ENCODE measurements at regions not wholly inside any gene's neighbourhood (a gene's known extent, or its start where the extent isn't known, plus 50 kb on each side); places are given as distances from the start of the nearest gene placed in this dataset.

DNA sequence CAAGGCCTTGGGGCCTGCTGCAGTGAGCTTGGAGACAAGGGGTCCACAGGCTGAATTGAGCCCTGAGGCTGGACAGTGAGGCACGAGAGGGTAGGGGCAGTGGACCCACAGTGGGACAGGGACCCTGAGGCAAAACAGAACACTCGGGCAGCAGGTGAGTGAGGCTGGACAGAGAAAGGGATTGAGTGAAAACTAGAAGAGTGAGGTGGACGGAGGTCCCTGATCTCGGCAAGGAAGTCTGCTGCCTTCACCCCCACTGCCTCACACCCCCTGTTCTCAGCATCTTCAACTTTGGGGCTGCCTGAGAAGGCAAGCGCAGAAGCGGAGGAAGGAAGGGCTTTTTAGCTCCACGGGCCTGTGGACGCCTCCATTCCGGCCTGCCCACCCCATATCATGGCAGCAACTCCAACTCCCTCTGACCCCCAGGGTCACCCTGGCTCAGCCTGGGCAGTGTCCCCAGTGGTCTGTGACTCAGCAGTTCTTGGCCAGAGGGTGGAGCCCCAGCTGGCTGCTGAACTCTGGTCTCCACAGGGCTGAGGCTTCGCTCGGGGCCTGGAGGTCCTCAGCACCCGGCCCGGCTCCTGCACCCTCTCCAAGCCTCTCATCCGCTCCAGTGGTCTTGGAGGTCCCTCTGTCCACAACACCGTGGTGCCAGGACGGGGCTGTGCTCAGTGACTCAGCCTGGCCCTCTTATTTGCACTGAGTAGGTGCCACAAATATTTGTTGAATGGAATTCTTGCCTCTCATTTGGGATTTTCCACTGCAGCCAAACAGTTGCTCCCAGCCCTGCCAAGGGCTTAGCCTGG lies 60.0 kb upstream of the EPS8L3 start (continued):
- peak; percentile 88; the same call in 1 of the 2 replicates for TF ChIP-seq ZFP91 (CRISPR knock-in tag; IDR thresholded peaks at IDR 0.05; ENCODE audit: borderline replicate concordance)
- no peak for TF ChIP-seq ZSCAN5A (CRISPR knock-in tag; IDR thresholded peaks at IDR 0.05; ENCODE audit: borderline replicate concordance)
- TF ChIP-seq ZBTB20 (CRISPR knock-in tag; IDR thresholded peaks at IDR 0.05; ENCODE audit: borderline replicate concordance, low read depth) = no peak
- TF ChIP-seq, protein P1, sequence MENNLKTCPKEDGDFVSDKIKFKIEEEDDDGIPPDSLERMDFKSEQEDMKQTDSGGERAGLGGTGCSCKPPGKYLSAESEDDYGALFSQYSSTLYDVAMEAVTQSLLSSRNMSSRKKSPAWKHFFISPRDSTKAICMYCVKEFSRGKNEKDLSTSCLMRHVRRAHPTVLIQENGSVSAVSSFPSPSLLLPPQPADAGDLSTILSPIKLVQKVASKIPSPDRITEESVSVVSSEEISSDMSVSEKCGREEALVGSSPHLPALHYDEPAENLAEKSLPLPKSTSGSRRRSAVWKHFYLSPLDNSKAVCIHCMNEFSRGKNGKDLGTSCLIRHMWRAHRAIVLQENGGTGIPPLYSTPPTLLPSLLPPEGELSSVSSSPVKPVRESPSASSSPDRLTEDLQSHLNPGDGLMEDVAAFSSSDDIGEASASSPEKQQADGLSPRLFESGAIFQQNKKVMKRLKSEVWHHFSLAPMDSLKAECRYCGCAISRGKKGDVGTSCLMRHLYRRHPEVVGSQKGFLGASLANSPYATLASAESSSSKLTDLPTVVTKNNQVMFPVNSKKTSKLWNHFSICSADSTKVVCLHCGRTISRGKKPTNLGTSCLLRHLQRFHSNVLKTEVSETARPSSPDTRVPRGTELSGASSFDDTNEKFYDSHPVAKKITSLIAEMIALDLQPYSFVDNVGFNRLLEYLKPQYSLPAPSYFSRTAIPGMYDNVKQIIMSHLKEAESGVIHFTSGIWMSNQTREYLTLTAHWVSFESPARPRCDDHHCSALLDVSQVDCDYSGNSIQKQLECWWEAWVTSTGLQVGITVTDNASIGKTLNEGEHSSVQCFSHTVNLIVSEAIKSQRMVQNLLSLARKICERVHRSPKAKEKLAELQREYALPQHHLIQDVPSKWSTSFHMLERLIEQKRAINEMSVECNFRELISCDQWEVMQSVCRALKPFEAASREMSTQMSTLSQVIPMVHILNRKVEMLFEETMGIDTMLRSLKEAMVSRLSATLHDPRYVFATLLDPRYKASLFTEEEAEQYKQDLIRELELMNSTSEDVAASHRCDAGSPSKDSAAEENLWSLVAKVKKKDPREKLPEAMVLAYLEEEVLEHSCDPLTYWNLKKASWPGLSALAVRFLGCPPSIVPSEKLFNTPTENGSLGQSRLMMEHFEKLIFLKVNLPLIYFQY (CRISPR knock-in tag; IDR thresholded peaks at IDR 0.05; ENCODE audit: borderline replicate concordance) = peak; percentile 41; the same call in 1 of the 2 replicates
- 0 out of 2 replicates have a peak, but pooled peaks have one; percentile 3 for TF ChIP-seq ZNF318 (CRISPR knock-in tag; IDR thresholded peaks at IDR 0.05)
- TF ChIP-seq, protein P2, sequence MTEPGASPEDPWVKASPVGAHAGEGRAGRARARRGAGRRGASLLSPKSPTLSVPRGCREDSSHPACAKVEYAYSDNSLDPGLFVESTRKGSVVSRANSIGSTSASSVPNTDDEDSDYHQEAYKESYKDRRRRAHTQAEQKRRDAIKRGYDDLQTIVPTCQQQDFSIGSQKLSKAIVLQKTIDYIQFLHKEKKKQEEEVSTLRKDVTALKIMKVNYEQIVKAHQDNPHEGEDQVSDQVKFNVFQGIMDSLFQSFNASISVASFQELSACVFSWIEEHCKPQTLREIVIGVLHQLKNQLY (CRISPR knock-in tag; IDR thresholded peaks at IDR 0.05) = no peak
- no peak for TF ChIP-seq LCORL (IDR thresholded peaks at IDR 0.05)
- TF ChIP-seq LCORL (CRISPR knock-in tag; IDR thresholded peaks at IDR 0.05) = peak; percentile 52; the same call in 1 of the 2 replicates
- TF ChIP-seq ZNF747 (CRISPR knock-in tag; IDR thresholded peaks at IDR 0.05; ENCODE audit: borderline replicate concordance) = no peak
- 0 out of 2 replicates have a peak, but pooled peaks have one; percentile 50 for TF ChIP-seq EHMT2 (IDR thresholded peaks at IDR 0.05; ENCODE audit: borderline replicate concordance, low read depth, low read length)
- TF ChIP-seq SKI (IDR thresholded peaks at IDR 0.05; ENCODE audit: partially characterized antibody) = peak; percentile 11
- peak; percentile 80 for TF ChIP-seq RARA (CRISPR knock-in tag; IDR thresholded peaks at IDR 0.05)
